PC-9 (cell line): ENCODE measurements at regions not wholly inside any gene's neighbourhood (a gene's known extent, or its start where the extent isn't known, plus 50 kb on each side); places are given as distances from the start of the nearest gene placed in this dataset.

Source experiments
- BruUV-seq: library from RNA; stranded (reverse); fragments of 400-500 nt; replicated peaks from 2 replicates; lab custom pipeline; 2021; lab: Mats Ljungman, UMichigan
- CTCF ChIA-PET: fragments of 300-600 bp; sonication (Branson Sonifier 250); formaldehyde crosslinking; loops from one replicate; lab custom pipeline; 2022; ENCODE audit warnings: antibody characterized with exemption; lab: Charles Lee
- POLR2A ChIA-PET: fragments of 300-600 bp; sonication (Branson Sonifier 250); formaldehyde crosslinking; loops from one replicate; lab custom pipeline; 2022; ENCODE audit warnings: antibody characterized with exemption; ENCODE audit not compliant: unreplicated experiment; lab: Charles Lee
- DNase-seq, 2 experiments: peaks; one replicate each; pipeline versions ENCODE4 v3.0.0 to v3.0.0-alpha.2; 2015 to 2022; ENCODE audit warnings: mixed read lengths in 1 of 2
- H2AFZ ChIP-seq: fragments of 200-600 bp; sonication (generic); 2 replicates; pipeline ENCODE4 v1.8.1; 2017; ENCODE audit warnings: antibody characterized with exemption
- H3F3A ChIP-seq: fragments of 200-600 bp; sonication (generic); 2 replicates; pipeline ENCODE4 v1.8.1; 2017; ENCODE audit warnings: antibody characterized with exemption, mild to moderate bottlenecking, low read depth; ENCODE audit not compliant: insufficient read depth
- H3K27ac ChIP-seq: fragments of 200-600 bp; sonication (generic); 2 replicates; pipeline ENCODE4 v1.6.1; 2016; ENCODE audit warnings: mixed run types
- H3K27me3 ChIP-seq: fragments of 200-600 bp; sonication (generic); 2 replicates; pipeline ENCODE4 v1.6.1; 2016; ENCODE audit warnings: low read depth, mixed run types; ENCODE audit not compliant: insufficient read depth
- H3K36me3 ChIP-seq: fragments of 200-600 bp; sonication (generic); 2 replicates; pipeline ENCODE4 v1.6.1; 2016; ENCODE audit warnings: low read depth, mixed run types
- H3K4me1 ChIP-seq: fragments of 200-600 bp; sonication (generic); replicated peaks from 2 replicates; pipeline ENCODE4 v1.6.1; 2016; ENCODE audit warnings: mixed run types; ENCODE audit not compliant: insufficient read depth
- H3K4me2 ChIP-seq: fragments of 200-600 bp; sonication (generic); 2 replicates; pipeline ENCODE4 v1.6.1; 2017; ENCODE audit warnings: mixed run types
- H3K4me3 ChIP-seq: fragments of 200-600 bp; sonication (generic); 2 replicates; pipeline ENCODE4 v1.6.1; 2016; ENCODE audit warnings: mixed run types
- H3K79me2 ChIP-seq: fragments of 200-600 bp; sonication (generic); 2 replicates; pipeline ENCODE4 v1.6.1; 2017; ENCODE audit warnings: low read depth, mixed run types
- H3K9me2 ChIP-seq: fragments of 200-600 bp; sonication (generic); 2 replicates; pipeline ENCODE4 v1.8.1; 2017; ENCODE audit warnings: mild to moderate bottlenecking; ENCODE audit not compliant: insufficient read depth
- H3K9me3 ChIP-seq: fragments of 200-600 bp; sonication (generic); 2 replicates; pipeline ENCODE4 v1.8.1; 2016; ENCODE audit warnings: low read depth; ENCODE audit not compliant: insufficient read depth
- H4K20me1 ChIP-seq: fragments of 200-600 bp; sonication (generic); 2 replicates; pipeline ENCODE4 v1.8.1; 2017; ENCODE audit not compliant: insufficient read depth
- CTCF ChIP-seq: fragments of 200-600 bp; sonication (generic); conservative IDR thresholded peaks from 2 replicates; pipeline ENCODE4 v1.6.1; 2017; ENCODE audit warnings: mixed run types, antibody characterized with exemption, mild to moderate bottlenecking, moderate library complexity
- EZH2 ChIP-seq: fragments of 200-600 bp; sonication (generic); IDR thresholded peaks from 2 replicates; pipeline ENCODE4 v1.8.0; 2017; ENCODE audit warnings: antibody characterized with exemption, low read depth
- intact Hi-C: fragments of 100-400 bp; cut with micrococcal nuclease; formaldehyde crosslinking; loops from one replicate; pipeline ENCODE4 v1.10.0; 2022; ENCODE audit not compliant: unreplicated experiment

GRCh38 chr16:66168777-66169176 lies 197.7 kb upstream of the CDH5 start:
- DNase-seq: no peak
- H3K27ac ChIP-seq: no peak overlapping the region
- no peaks in the 10 kb centered on the region for H3K9me3 ChIP-seq
- intact Hi-C loops: no loop called here
- no peaks in the 10 kb centered on the region for H3F3A ChIP-seq
- peaks cover 86% of the 10 kb centered on the region for H3K27me3 ChIP-seq
- no peaks in the 10 kb centered on the region for H3K9me2 ChIP-seq
- H4K20me1 ChIP-seq: no peaks in the 10 kb centered on the region
- ChIA-PET CTCF (no interaction called here), POLR2A (no interaction called here)
- TF ChIP-seq EZH2 (no peak), CTCF (no peak)
- no peaks in the 10 kb centered on the region for H3K79me2 ChIP-seq
- no peaks in the 10 kb centered on the region for H3K4me1 ChIP-seq
- no peak overlapping the region for H3K4me3 ChIP-seq
- no peak overlapping the region for H3K4me2 ChIP-seq
- no peaks in the 10 kb centered on the region for H3K36me3 ChIP-seq
- no peak overlapping the region for H2AFZ ChIP-seq
- BruUV-seq: no TSS peak

- no TSS peak for BruUV-seq
- TF ChIP-seq EZH2: no peak
- TF ChIP-seq CTCF: no peak
- Histone ChIP-seq H3K4me3 (no peak overlapping the region), H3F3A (no peaks in the 10 kb centered on the region), H4K20me1 (no peaks in the 10 kb centered on the region), H3K79me2 (no peaks in the 10 kb centered on the region), H3K27ac (no peak overlapping the region), H2AFZ (no peak overlapping the region), H3K4me1 (no peaks in the 10 kb centered on the region), H3K36me3 (no peaks in the 10 kb centered on the region), H3K4me2 (no peak overlapping the region), H3K9me3 (no peaks in the 10 kb centered on the region), H3K27me3 (peaks cover 86% of the 10 kb centered on the region), H3K9me2 (no peaks in the 10 kb centered on the region)
- ChIA-PET POLR2A (no interaction called here), CTCF (no interaction called here)
- DNase-seq: no peak
- intact Hi-C loops: no loop called here
These were observed 198.8 kb upstream of the CDH5 start for GRCh38 chr16:66167564-66168291.

GRCh38 chr16:66166490-66166889 lies 200.0 kb upstream of the CDH5 start:
- H3K9me2 ChIP-seq: no peaks in the 10 kb centered on the region
- H3K4me2 ChIP-seq: no peak overlapping the region
- no peaks in the 10 kb centered on the region for H3K9me3 ChIP-seq
- no peak overlapping the region for H2AFZ ChIP-seq
- H3K79me2 ChIP-seq: no peaks in the 10 kb centered on the region
- intact Hi-C loops: no loop called here
- no peak overlapping the region for H3K4me3 ChIP-seq
- no peak for DNase-seq
- no peak overlapping the region for H3K27ac ChIP-seq
- BruUV-seq: no TSS peak
- ChIA-PET CTCF (no interaction called here), POLR2A (no interaction called here)
- TF ChIP-seq CTCF (no peak), EZH2 (no peak)
- H3K4me1 ChIP-seq: no peaks in the 10 kb centered on the region
- H4K20me1 ChIP-seq: no peaks in the 10 kb centered on the region
- H3K27me3 ChIP-seq: peaks cover 88% of the 10 kb centered on the region
- H3F3A ChIP-seq: no peaks in the 10 kb centered on the region
- no peaks in the 10 kb centered on the region for H3K36me3 ChIP-seq
